HFFc6 (cell line): ENCODE measurements at regions not wholly inside any gene's neighbourhood (a gene's known extent, or its start where the extent isn't known, plus 50 kb on each side); places are given as distances from the start of the nearest gene placed in this dataset.

Experiments used
- DNase-seq: peaks from one replicate; pipeline ENCODE4 v3.0.0-alpha.2; 2018
- H3K27ac Mint-ChIP-seq: 2 replicates; pipeline ENCODE4 v1.8.0; 2020; ENCODE audit warnings: mild to moderate bottlenecking, mixed read lengths
- H3K27me3 Mint-ChIP-seq: 2 replicates; pipeline ENCODE4 v1.8.0; 2021; ENCODE audit warnings: mild to moderate bottlenecking, moderate library complexity, mixed read lengths; ENCODE audit not compliant: insufficient read depth
- H3K36me3 Mint-ChIP-seq: 2 replicates; pipeline ENCODE4 v1.8.0; 2021; ENCODE audit warnings: low read depth, mixed read lengths
- H3K4me1 Mint-ChIP-seq: 2 replicates; pipeline ENCODE4 v1.8.0; 2020; ENCODE audit warnings: low read depth, mixed read lengths
- H3K4me3 Mint-ChIP-seq: 2 replicates; pipeline ENCODE4 v1.8.0; 2020; ENCODE audit warnings: mild to moderate bottlenecking, moderate library complexity, mixed read lengths
- H3K9me3 Mint-ChIP-seq: 2 replicates; pipeline ENCODE4 v1.8.0; 2020; ENCODE audit warnings: mild to moderate bottlenecking, mixed read lengths
- CTCF ChIP-seq: fragments of 200-600 bp; sonication (generic); IDR thresholded peaks from 2 replicates; pipeline ENCODE4 v1.5.0; 2021; ENCODE audit warnings: antibody characterized with exemption, mild to moderate bottlenecking

GRCh38 chr14:48537600-48537999, 862.2 kb upstream of the MDGA2 start:
- Mint-ChIP-seq H3K27me3 (no peaks in the 10 kb centered on the region), H3K4me3 (no peak overlapping the region), H3K4me1 (no peaks in the 10 kb centered on the region), H3K36me3 (no peaks in the 10 kb centered on the region), H3K9me3 (peaks cover 40% of the 10 kb centered on the region), H3K27ac (no peak overlapping the region)
- no peak for DNase-seq
- no peak for TF ChIP-seq CTCF

GRCh38 chr14:48536318-48536717, 860.9 kb upstream of the MDGA2 start:
- no peaks in the 10 kb centered on the region for H3K4me1 Mint-ChIP-seq
- DNase-seq, result no peak
- TF ChIP-seq CTCF, result no peak
- no peaks in the 10 kb centered on the region for H3K36me3 Mint-ChIP-seq
- no peak overlapping the region for H3K4me3 Mint-ChIP-seq
- no peak overlapping the region for H3K27ac Mint-ChIP-seq
- no peaks in the 10 kb centered on the region; the same call in 1 of the 2 replicates for H3K27me3 Mint-ChIP-seq
- peaks cover 44% of the 10 kb centered on the region for H3K9me3 Mint-ChIP-seq

DNA sequence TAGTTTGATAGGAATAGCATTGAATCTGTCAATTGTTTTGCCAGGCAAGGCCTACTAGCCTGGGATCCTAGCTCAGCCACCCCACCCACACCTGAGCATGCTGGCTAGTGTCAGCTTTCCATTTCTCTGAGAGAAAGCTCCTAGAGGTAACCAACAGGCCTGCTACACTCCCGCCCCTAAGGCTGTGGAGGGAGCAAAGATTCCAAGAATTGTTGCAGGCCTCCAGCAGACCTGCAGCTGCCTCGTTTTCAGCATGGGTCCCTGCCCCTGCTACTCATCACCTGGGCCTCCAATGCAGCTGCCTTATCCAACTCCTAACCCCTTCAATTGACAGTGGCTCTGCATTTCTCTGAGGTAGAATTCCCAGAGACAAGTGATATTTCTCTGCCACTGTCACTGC, 852.4 kb upstream of the MDGA2 start:
- Mint-ChIP-seq H3K27ac (no peak overlapping the region), H3K4me3 (no peak overlapping the region), H3K9me3 (peaks cover 55% of the 10 kb centered on the region), H3K27me3 (no peaks in the 10 kb centered on the region; the same call in 1 of the 2 replicates), H3K4me1 (no peaks in the 10 kb centered on the region), H3K36me3 (no peaks in the 10 kb centered on the region; the same call in 1 of the 2 replicates)
- DNase-seq, result no peak
- no peak for TF ChIP-seq CTCF

DNA sequence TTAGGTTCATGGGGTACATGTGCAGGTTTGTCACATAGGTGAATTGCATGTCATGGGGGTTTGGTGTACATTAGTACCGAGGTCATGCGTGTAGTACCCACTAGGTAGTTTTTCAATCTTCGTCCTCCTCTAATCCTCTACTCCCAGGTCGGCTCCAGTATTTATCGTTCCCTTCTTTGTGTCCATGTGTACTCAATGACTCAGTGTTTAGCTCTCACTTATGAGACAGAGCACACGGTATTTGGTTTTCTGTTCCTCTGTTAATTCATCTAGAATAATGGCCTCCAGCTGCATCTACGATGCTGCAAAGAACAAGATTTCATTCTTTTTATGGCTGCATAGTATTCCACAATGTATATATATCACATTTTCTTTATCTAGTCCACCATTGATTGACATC, 850.9 kb upstream of the MDGA2 start:
- Mint-ChIP-seq H3K9me3 (peaks cover 51% of the 10 kb centered on the region), H3K36me3 (no peaks in the 10 kb centered on the region; the same call in 1 of the 2 replicates), H3K27ac (no peak overlapping the region), H3K4me1 (no peaks in the 10 kb centered on the region), H3K27me3 (no peaks in the 10 kb centered on the region), H3K4me3 (no peak overlapping the region)
- no peak for DNase-seq
- TF ChIP-seq CTCF, result no peak

GRCh38 chr14:48504921-48505320, 829.5 kb upstream of the MDGA2 start:
- H3K4me3 Mint-ChIP-seq, result no peak overlapping the region
- H3K4me1 Mint-ChIP-seq, result no peaks in the 10 kb centered on the region
- no peaks in the 10 kb centered on the region for H3K36me3 Mint-ChIP-seq
- no peak overlapping the region for H3K27ac Mint-ChIP-seq
- peaks cover 26% of the 10 kb centered on the region for H3K9me3 Mint-ChIP-seq
- TF ChIP-seq CTCF, result no peak
- no peak for DNase-seq
- H3K27me3 Mint-ChIP-seq, result no peaks in the 10 kb centered on the region

DNA sequence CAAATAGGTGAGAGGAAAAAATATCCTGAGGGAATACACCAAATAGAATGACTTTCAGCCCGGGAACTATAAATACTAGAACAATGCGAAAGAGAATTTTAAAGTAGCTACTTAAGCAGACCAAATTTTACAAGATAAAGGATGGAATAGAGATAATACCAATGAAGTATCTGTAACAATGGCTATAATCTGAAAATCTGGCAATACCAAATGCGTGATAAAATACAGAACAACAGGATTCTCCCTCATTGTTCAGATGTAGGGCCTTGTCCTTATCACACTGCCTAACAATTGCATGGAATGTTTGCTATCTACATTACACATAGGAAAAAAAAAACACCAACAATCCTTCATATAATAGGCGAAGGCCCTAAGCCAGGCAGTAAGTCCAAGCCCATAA, 815.4 kb upstream of the MDGA2 start:
- no peak for TF ChIP-seq CTCF
- Mint-ChIP-seq H3K4me3 (no peak overlapping the region), H3K36me3 (no peaks in the 10 kb centered on the region)

More for the DNA sequence above, 815.4 kb upstream of the MDGA2 start:
- Mint-ChIP-seq H3K27ac (no peak overlapping the region), H3K27me3 (peaks cover 4% of the 10 kb centered on the region; the same call in 1 of the 2 replicates), H3K9me3 (peaks cover 17% of the 10 kb centered on the region), H3K4me1 (no peaks in the 10 kb centered on the region)
- DNase-seq, result no peak
